Right lobe of liver (tissue), 6 donors: ENCODE measurements at regions not wholly inside any gene's neighbourhood (a gene's known extent, or its start where the extent isn't known, plus 50 kb on each side); places are given as distances from the start of the nearest gene placed in this dataset.

ENCODE experiments used
- ATAC-seq, 4 donors: fragments of 200-7000 bp; cut with Tn5 transposase; one replicate each; pipeline ENCODE4 v1.9.1; 2020; ENCODE audit warnings: mild to moderate bottlenecking in 4 of 4, moderate library complexity in 4 of 4
- DNase-seq, 3 donors: peaks; one replicate each; pipeline ENCODE4 v3.0.0-alpha.2; 2020
- H3K27ac ChIP-seq, 3 donors: fragments of 200-600 bp; one replicate each; pipeline ENCODE4 v1.8.0; 2022
- H3K27me3 ChIP-seq, 2 donors: fragments of 200-600 bp; one replicate each; pipeline ENCODE4 v1.8.0; 2022
- H3K36me3 ChIP-seq, 4 donors: fragments of 200-600 bp; sonication (generic) in 1 of 4; one replicate each; pipeline versions ENCODE4 v1.5.1 to v1.8.0; 2017 to 2022; ENCODE audit warnings: control low read depth in 1 of 4
- H3K4me1 ChIP-seq, 4 donors: fragments of 200-600 bp; sonication (generic) in 1 of 4; one replicate each; pipeline versions ENCODE4 v1.5.1 to v1.8.0; 2017 to 2022; ENCODE audit warnings: control low read depth in 1 of 4
- H3K4me3 ChIP-seq, 3 donors: fragments of 200-600 bp; one replicate each; pipeline ENCODE4 v1.8.0; 2022
- H3K9me3 ChIP-seq, 4 donors: fragments of 200-600 bp; sonication (generic) in 1 of 4; one replicate each; pipeline versions ENCODE4 v1.5.1 to v1.8.0; 2017 to 2022; ENCODE audit warnings: control low read depth in 1 of 4
- CTCF ChIP-seq, 4 donors: fragments of 200-600 bp in 3 of 4; fragments of 450-650 bp in 1 of 4; IDR thresholded peaks; one replicate each; pipeline versions ENCODE4 v1.5.1 to v1.8.0; 2016 to 2022; ENCODE audit warnings: antibody characterized with exemption in 4 of 4, mild to moderate bottlenecking in 2 of 4
- POLR2A ChIP-seq: fragments of 450-650 bp; IDR thresholded peaks from one replicate; pipeline ENCODE4 v1.6.1; 2017; ENCODE audit warnings: antibody characterized with exemption, mild to moderate bottlenecking
- WGBS: methylation state at CpG from one replicate; pipeline ENCODE4 v1.1.6; 2018; ENCODE audit warnings: low coverage, low lambda C conversion rate; ENCODE audit not compliant: insufficient coverage; ENCODE audit errors: missing lambda C conversion rate; 5-methylcytosine and 5-hydroxymethylcytosine counted together
- intact Hi-C, 2 donors: fragments of 100-400 bp; cut with DNase I; formaldehyde crosslinking; loops; one replicate each; pipeline versions ENCODE4 v1.11.2 to v1.14.1; 2022
- donor health status: DM: no; HTN: yes; CAD: no.
- donor health status: DM: no; HTN: no; CAD: no.
- donor health status: DM: no; HTN: no; CAD: no.
- donor health status: DM: no; HTN: yes; CAD: no.
- donor health status: DM: no; HTN: yes; CAD: no.

- no peak for DNase-seq
- H3K4me1 ChIP-seq = no peaks in the 10 kb centered on the region
- no peaks in the 10 kb centered on the region for H3K9me3 ChIP-seq
- TF ChIP-seq POLR2A = no peak
- TF ChIP-seq CTCF (IDR thresholded peaks at IDR 0.05) = no peak
- H3K36me3 ChIP-seq = no peaks in the 10 kb centered on the region
- peaks cover 0 to 6% of the 10 kb centered on the region in 2 donors for H3K27me3 ChIP-seq
- intact Hi-C loops = no loop called here
- H3K27ac ChIP-seq = no peak overlapping the region
- ATAC-seq = no peak
- H3K4me3 ChIP-seq = no peak overlapping the region
- WGBS = 65% methylated on average over 6 of the region's 8 CpGs
These were observed 229.1 kb downstream of the MYCN start for GRCh38 chr2:16169381-16169960.

- H3K27me3 ChIP-seq = peaks cover 0 to 6% of the 10 kb centered on the region in 2 donors
- H3K4me1 ChIP-seq = no peaks in the 10 kb centered on the region
- 75% methylated on average over 20 of the region's 24 CpGs for WGBS
- DNase-seq = no peak
- no peaks in the 10 kb centered on the region for H3K9me3 ChIP-seq
- ATAC-seq = no peak
- H3K27ac ChIP-seq = no peak overlapping the region
- intact Hi-C loops = no loop called here
- no peaks in the 10 kb centered on the region for H3K36me3 ChIP-seq
- no peak for TF ChIP-seq CTCF (IDR thresholded peaks at IDR 0.05)
- TF ChIP-seq POLR2A = no peak
- H3K4me3 ChIP-seq = no peak overlapping the region
These were observed 228.3 kb downstream of the MYCN start for GRCh38 chr2:16168506-16169264.

- no peaks in the 10 kb centered on the region for H3K36me3 ChIP-seq
- no peaks in the 10 kb centered on the region for H3K9me3 ChIP-seq
- no peak overlapping the region for H3K27ac ChIP-seq
- DNase-seq = no peak
- no peaks in the 10 kb centered on the region for H3K4me1 ChIP-seq
- 72% methylated on average over 7 of the region's 7 CpGs for WGBS
- TF ChIP-seq POLR2A = no peak
- no peak for TF ChIP-seq CTCF (IDR thresholded peaks at IDR 0.05)
- peaks cover 0 to 6% of the 10 kb centered on the region in 2 donors for H3K27me3 ChIP-seq
- intact Hi-C loops = no loop called here
- H3K4me3 ChIP-seq = no peak overlapping the region
- ATAC-seq = no peak
These were observed 227.6 kb downstream of the MYCN start for GRCh38 chr2:16167870-16168426.

GRCh38 chr2:16167451-16167861 lies 227.1 kb downstream of the MYCN start:
- ATAC-seq (no peak), DNase-seq (no peak)
- H3K4me1 ChIP-seq = no peaks in the 10 kb centered on the region
- no peaks in the 10 kb centered on the region for H3K36me3 ChIP-seq
- intact Hi-C loops = no loop called here
- no peaks in the 10 kb centered on the region for H3K9me3 ChIP-seq
- no peak overlapping the region for H3K4me3 ChIP-seq
- no peak for TF ChIP-seq CTCF (IDR thresholded peaks at IDR 0.05)
- TF ChIP-seq POLR2A = no peak
- H3K27ac ChIP-seq = no peak overlapping the region
- 91% methylated on average over 5 of the region's 6 CpGs for WGBS
- peaks cover 0 to 6% of the 10 kb centered on the region in 2 donors for H3K27me3 ChIP-seq
